ENCODE measurements at regions not wholly inside any gene's neighbourhood (a gene's known extent, or its start where the extent isn't known, plus 50 kb on each side); places are given as distances from the start of the nearest gene placed in this dataset.

GRCh38 chr5:43997647-43998272, 391.5 kb downstream of the FGF10 start:
- no peak overlapping the region for H3K4me3 Mint-ChIP-seq
- Histone ChIP-seq H3K4me3 (ENCODE audit: low read length) (no peak overlapping the region), H3K27me3 (ENCODE audit: control insufficient read depth in 1 of 2, insufficient read depth in 2 of 2, low read length in 2 of 2) (no peaks in the 10 kb centered on the region), H3K36me3 (ENCODE audit: insufficient read depth, low read length) (no peaks in the 10 kb centered on the region), H3K9me3 (ENCODE audit: control insufficient read depth in 1 of 2, insufficient read depth in 1 of 2, low read length in 2 of 2) (peaks cover 0 to 3% of the 10 kb centered on the region in 2 experiments), H3K4me1 (ENCODE audit: insufficient read depth, low read length) (no peaks in the 10 kb centered on the region), H3K27ac (ENCODE audit: low read depth in 1 of 2, low read length in 2 of 2) (no peak overlapping the region)
- no peak for TF ChIP-seq CTCF (IDR thresholded peaks at IDR 0.05)
- intact Hi-C loops (cut with DNase I, micrococcal nuclease): no loop called here
- ChIA-PET CTCF (no interaction called here), POLR2A (no interaction called here)
- no peaks in the 10 kb centered on the region for H3K4me1 Mint-ChIP-seq (ENCODE audit: low read depth)
- DNase-seq: no peak
- H3K36me3 Mint-ChIP-seq (ENCODE audit: low read depth): no peaks in the 10 kb centered on the region
- no peak overlapping the region for H3K27ac Mint-ChIP-seq
- ATAC-seq (ENCODE audit: poor library complexity): no peak
- no peaks in the 10 kb centered on the region for H3K27me3 Mint-ChIP-seq
- peaks cover 7% of the 10 kb centered on the region for H3K9me3 Mint-ChIP-seq

- Histone ChIP-seq H3K36me3 (ENCODE audit: insufficient read depth, low read length) (no peaks in the 10 kb centered on the region), H3K9me3 (ENCODE audit: control insufficient read depth in 1 of 2, insufficient read depth in 1 of 2, low read length in 2 of 2) (peaks cover 0 to 3% of the 10 kb centered on the region in 2 experiments), H3K27me3 (ENCODE audit: control insufficient read depth in 1 of 2, insufficient read depth in 2 of 2, low read length in 2 of 2) (no peaks in the 10 kb centered on the region), H3K4me3 (ENCODE audit: low read length) (no peak overlapping the region), H3K27ac (ENCODE audit: low read depth in 1 of 2, low read length in 2 of 2) (no peak overlapping the region), H3K4me1 (ENCODE audit: insufficient read depth, low read length) (no peaks in the 10 kb centered on the region)
- Mint-ChIP-seq H3K4me1 (ENCODE audit: low read depth) (no peaks in the 10 kb centered on the region), H3K9me3 (peaks cover 7% of the 10 kb centered on the region), H3K36me3 (ENCODE audit: low read depth) (no peaks in the 10 kb centered on the region), H3K27me3 (no peaks in the 10 kb centered on the region), H3K4me3 (no peak overlapping the region), H3K27ac (no peak overlapping the region)
- intact Hi-C loops (cut with DNase I, micrococcal nuclease): no loop called here
- ChIA-PET CTCF (no interaction called here), POLR2A (no interaction called here)
- ATAC-seq (ENCODE audit: poor library complexity) (no peak), DNase-seq (no peak)
- no peak for TF ChIP-seq CTCF (IDR thresholded peaks at IDR 0.05)
Measured at GRCh38 chr5:43996221-43996620, 393.0 kb downstream of the FGF10 start.

- ChIA-PET CTCF (no interaction called here), POLR2A (no interaction called here)
- no peak for TF ChIP-seq CTCF (IDR thresholded peaks at IDR 0.05)
- H3K4me3 Mint-ChIP-seq: no peak overlapping the region
- H3K27ac ChIP-seq (ENCODE audit: low read depth in 1 of 2, low read length in 2 of 2): no peak overlapping the region
- ATAC-seq (ENCODE audit: poor library complexity): no peak
- H3K4me1 Mint-ChIP-seq (ENCODE audit: low read depth): no peaks in the 10 kb centered on the region
- H3K27me3 ChIP-seq (ENCODE audit: control insufficient read depth in 1 of 2, insufficient read depth in 2 of 2, low read length in 2 of 2): no peaks in the 10 kb centered on the region
- intact Hi-C loops (cut with DNase I, micrococcal nuclease): no loop called here
- DNase-seq: no peak
- H3K4me1 ChIP-seq (ENCODE audit: insufficient read depth, low read length): no peaks in the 10 kb centered on the region
- peaks cover 0 to 3% of the 10 kb centered on the region in 2 experiments for H3K9me3 ChIP-seq (ENCODE audit: control insufficient read depth in 1 of 2, insufficient read depth in 1 of 2, low read length in 2 of 2)
- H3K27me3 Mint-ChIP-seq: no peaks in the 10 kb centered on the region
- no peaks in the 10 kb centered on the region for H3K36me3 Mint-ChIP-seq (ENCODE audit: low read depth)
- H3K9me3 Mint-ChIP-seq: peaks cover 6% of the 10 kb centered on the region
- H3K4me3 ChIP-seq (ENCODE audit: low read length): no peak overlapping the region
- H3K36me3 ChIP-seq (ENCODE audit: insufficient read depth, low read length): no peaks in the 10 kb centered on the region
- H3K27ac Mint-ChIP-seq: no peak overlapping the region
Measured at GRCh38 chr5:43994352-43994708, 391.4 kb downstream of the NNT start.
